KMS-11 (cell line): ENCODE measurements at regions not wholly inside any gene's neighbourhood (a gene's known extent, or its start where the extent isn't known, plus 50 kb on each side); places are given as distances from the start of the nearest gene placed in this dataset.
A peak's percentile ranks its signal among the peaks of the same experiment; 100 is the strongest.
"Not testable (repeated sequence)": the region's sequence is repeated elsewhere in the genome, so short reads cannot be mapped to it uniquely, and the experiment has no call there.

Experiments used
- H2AFZ ChIP-seq: fragments of 200-600 bp; sonication (generic); 2 replicates; pipeline ENCODE4 v1.6.1; 2016; ENCODE audit warnings: antibody characterized with exemption, mixed run types, low read depth
- H3K27ac ChIP-seq: fragments of 200-600 bp; sonication (generic); 2 replicates; pipeline ENCODE4 v1.6.1; 2016; ENCODE audit warnings: mild to moderate bottlenecking, mixed run types
- H3K27me3 ChIP-seq: fragments of 200-600 bp; sonication (generic); 2 replicates; pipeline ENCODE4 v1.6.1; 2017; ENCODE audit warnings: mild to moderate bottlenecking, low read depth, mixed run types, moderate library complexity; ENCODE audit not compliant: insufficient read depth
- H3K36me3 ChIP-seq: fragments of 200-600 bp; sonication (generic); 2 replicates; pipeline ENCODE4 v1.6.1; 2017; ENCODE audit warnings: mild to moderate bottlenecking, mixed run types; ENCODE audit not compliant: insufficient read depth
- H3K4me1 ChIP-seq: fragments of 200-600 bp; sonication (generic); 2 replicates; pipeline ENCODE4 v1.6.1; 2016; ENCODE audit warnings: mild to moderate bottlenecking, low read depth, mixed run types; ENCODE audit not compliant: poor library complexity, severe bottlenecking
- H3K4me2 ChIP-seq: fragments of 200-600 bp; sonication (generic); 2 replicates; pipeline ENCODE4 v1.7.0; 2016; ENCODE audit warnings: mild to moderate bottlenecking, mixed run types
- H3K4me3 ChIP-seq: fragments of 200-600 bp; sonication (generic); IDR thresholded peaks from 2 replicates; pipeline ENCODE4 v1.6.1; 2017; ENCODE audit warnings: low read depth, low read length, mixed read lengths; ENCODE audit not compliant: insufficient read depth
- H3K79me2 ChIP-seq: fragments of 200-600 bp; sonication (generic); 2 replicates; pipeline ENCODE4 v1.6.1; 2016; ENCODE audit warnings: low read depth, mixed run types; ENCODE audit not compliant: insufficient read depth
- H3K9ac ChIP-seq: fragments of 200-600 bp; sonication (generic); 2 replicates; pipeline ENCODE4 v1.6.1; 2016; ENCODE audit warnings: mild to moderate bottlenecking, mixed run types
- H4K20me1 ChIP-seq: fragments of 200-600 bp; sonication (generic); 2 replicates; pipeline ENCODE4 v1.6.1; 2016; ENCODE audit warnings: mild to moderate bottlenecking, mixed run types; ENCODE audit not compliant: insufficient read depth
- TF ChIP-seq, protein P1 (sequence below): fragments of 200-600 bp; sonication (generic); conservative IDR thresholded peaks from 2 replicates; pipeline ENCODE4 v1.6.1; 2017; ENCODE audit warnings: low read depth, mild to moderate bottlenecking, antibody characterized with exemption, low read length, moderate library complexity, mixed read lengths

- not testable (repeated sequence) for H3K9ac ChIP-seq, H3K27ac ChIP-seq, H3K4me3 ChIP-seq, H3K79me2 ChIP-seq, H3K4me1 ChIP-seq, H3K36me3 ChIP-seq, H3K27me3 ChIP-seq, H2AFZ ChIP-seq, H4K20me1 ChIP-seq, H3K4me2 ChIP-seq
Measured at GRCh38 chr1:144140243-144140642, 168.5 kb upstream of the FAM72C start.

GRCh38 chr1:144105006-144105405, 133.2 kb upstream of the FAM72C start:
- not testable (repeated sequence) for H3K79me2 ChIP-seq, H2AFZ ChIP-seq, H3K27me3 ChIP-seq, H3K4me2 ChIP-seq, H4K20me1 ChIP-seq, H3K27ac ChIP-seq, H3K4me1 ChIP-seq, H3K36me3 ChIP-seq, H3K9ac ChIP-seq, H3K4me3 ChIP-seq

DNA sequence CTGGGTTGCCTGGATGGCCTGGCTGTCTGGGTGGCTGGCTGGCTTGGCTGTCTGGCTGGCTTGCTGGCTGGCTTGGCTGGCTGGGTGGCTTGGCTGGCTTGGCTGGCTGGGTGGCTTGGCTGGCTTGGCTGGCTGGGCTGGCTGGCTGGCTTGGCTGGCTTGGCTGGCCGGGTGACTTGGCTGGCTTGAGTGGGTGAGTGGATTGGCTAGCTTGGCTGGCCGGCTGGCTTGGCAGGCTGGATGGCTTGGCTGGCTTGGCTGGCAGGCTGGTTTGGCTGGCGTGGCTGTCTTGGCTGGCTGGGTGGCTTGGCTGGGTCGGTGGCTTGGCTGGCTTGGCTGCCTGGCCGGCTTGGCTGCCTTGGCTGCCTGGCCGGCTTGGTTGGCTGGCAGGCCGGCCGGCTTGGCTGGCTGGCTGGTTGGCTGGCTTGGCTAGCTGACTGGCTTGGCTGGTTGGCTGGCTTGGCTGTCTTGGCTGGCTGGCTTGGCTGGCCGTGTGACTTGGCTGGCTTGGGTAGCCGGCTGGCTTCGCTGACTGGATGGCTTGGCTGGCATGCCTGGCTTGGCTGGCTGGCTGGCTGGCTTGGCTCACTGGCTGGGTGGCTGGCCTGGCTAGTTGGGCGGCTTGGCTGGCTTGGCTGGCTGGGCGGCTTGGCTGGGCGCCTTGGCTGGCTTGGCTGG, 132.4 kb upstream of the FAM72C start:
- not testable (repeated sequence) for H4K20me1 ChIP-seq, H3K79me2 ChIP-seq, H3K27me3 ChIP-seq, H3K27ac ChIP-seq, H3K4me2 ChIP-seq, H3K4me1 ChIP-seq, H3K36me3 ChIP-seq, H3K4me3 ChIP-seq, H2AFZ ChIP-seq, H3K9ac ChIP-seq

- not testable (repeated sequence) for H2AFZ ChIP-seq, H3K4me1 ChIP-seq, H3K36me3 ChIP-seq, H3K27ac ChIP-seq, H3K4me3 ChIP-seq, H3K4me2 ChIP-seq, H3K79me2 ChIP-seq, H4K20me1 ChIP-seq, H3K27me3 ChIP-seq, H3K9ac ChIP-seq
Measured at GRCh38 chr1:144103156-144103880, 131.5 kb upstream of the FAM72C start.

DNA sequence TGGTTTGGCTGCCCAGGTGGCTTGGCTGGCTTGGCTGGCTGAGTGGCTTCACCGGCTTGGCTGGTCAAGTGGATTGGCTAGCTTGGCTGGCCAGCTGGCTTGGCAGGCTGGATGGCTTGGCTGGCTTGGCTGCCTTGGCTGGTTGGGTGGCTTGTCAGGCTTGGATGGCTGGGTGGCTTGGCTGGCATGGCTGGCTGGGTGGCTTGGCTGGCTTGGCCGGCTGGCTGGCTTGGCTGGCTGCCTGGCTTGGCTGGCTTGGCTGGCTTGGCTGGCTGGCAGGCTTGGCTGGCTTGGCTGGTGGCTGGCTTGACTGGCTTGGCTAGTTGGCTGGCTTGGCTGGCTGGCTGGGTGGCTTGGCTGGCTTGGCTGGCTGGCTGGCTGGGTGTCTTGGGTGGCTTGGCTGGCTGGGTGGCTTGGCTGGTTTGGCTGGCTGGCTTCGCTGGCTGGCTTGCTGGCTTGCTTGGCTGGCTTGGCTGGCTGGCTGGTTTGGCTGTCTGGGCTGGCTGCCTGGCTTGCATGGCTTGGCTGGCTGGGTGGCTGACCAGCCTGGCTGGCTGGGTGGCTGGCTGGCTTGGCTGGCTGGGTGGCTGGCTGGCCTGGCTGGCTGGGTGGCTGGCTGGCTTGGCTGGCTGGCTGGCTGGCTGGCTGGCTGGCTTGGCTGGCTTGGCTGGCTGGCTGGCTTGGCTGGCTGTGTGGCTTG, 130.4 kb upstream of the FAM72C start:
- not testable (repeated sequence) for H3K27ac ChIP-seq, H3K4me1 ChIP-seq, H3K4me2 ChIP-seq, H3K79me2 ChIP-seq, H3K9ac ChIP-seq, H3K27me3 ChIP-seq, H4K20me1 ChIP-seq, H3K36me3 ChIP-seq, H3K4me3 ChIP-seq, H2AFZ ChIP-seq

GRCh38 chr1:144101397-144102045, 129.7 kb upstream of the FAM72C start:
- Histone ChIP-seq H3K4me3 (no peak overlapping the region), H4K20me1 (no peaks in the 10 kb centered on the region), H3K27ac (no peak overlapping the region), H3K4me2 (no peak overlapping the region), H3K9ac (no peak overlapping the region), H3K36me3 (no peaks in the 10 kb centered on the region), H3K79me2 (no peaks in the 10 kb centered on the region), H3K27me3 (no peaks in the 10 kb centered on the region; the same call in 1 of the 2 replicates), H2AFZ (no peak overlapping the region), H3K4me1 (no peaks in the 10 kb centered on the region)
- TF ChIP-seq, protein P1, sequence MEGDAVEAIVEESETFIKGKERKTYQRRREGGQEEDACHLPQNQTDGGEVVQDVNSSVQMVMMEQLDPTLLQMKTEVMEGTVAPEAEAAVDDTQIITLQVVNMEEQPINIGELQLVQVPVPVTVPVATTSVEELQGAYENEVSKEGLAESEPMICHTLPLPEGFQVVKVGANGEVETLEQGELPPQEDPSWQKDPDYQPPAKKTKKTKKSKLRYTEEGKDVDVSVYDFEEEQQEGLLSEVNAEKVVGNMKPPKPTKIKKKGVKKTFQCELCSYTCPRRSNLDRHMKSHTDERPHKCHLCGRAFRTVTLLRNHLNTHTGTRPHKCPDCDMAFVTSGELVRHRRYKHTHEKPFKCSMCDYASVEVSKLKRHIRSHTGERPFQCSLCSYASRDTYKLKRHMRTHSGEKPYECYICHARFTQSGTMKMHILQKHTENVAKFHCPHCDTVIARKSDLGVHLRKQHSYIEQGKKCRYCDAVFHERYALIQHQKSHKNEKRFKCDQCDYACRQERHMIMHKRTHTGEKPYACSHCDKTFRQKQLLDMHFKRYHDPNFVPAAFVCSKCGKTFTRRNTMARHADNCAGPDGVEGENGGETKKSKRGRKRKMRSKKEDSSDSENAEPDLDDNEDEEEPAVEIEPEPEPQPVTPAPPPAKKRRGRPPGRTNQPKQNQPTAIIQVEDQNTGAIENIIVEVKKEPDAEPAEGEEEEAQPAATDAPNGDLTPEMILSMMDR: no peak

DNA sequence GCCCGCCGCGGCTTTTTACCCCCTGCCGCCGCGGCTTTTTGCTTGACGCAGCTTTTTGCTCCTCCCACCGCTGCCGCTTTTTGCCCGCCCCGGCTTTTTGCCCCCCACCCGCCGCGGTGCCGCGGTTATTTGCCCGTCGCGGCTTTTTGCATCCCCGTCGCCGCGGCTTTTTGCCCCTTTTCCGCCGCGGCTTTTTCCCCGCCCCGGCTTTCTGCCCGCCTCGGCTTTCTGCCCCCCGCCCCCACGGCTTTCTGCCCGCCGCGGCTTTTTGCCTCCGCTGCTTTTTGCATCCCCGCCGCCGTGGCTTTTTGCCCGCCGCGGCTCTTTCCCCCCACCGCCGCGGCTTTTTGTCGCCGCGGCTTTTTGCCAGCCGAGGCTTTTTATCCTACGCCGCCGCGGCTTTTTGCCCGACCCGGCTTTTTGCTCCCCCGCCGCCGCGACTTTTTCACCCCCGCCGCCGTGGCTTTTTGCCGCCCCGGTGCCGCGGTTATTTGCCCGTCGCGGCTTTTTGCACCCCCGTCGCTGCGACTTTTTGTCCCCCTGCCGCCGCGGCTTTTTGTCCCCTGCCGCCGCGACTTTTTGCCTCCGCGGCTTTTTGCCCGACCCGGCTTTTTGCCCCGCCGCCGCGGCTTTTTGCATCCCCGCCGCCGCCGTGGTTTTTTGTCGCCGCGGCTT, 105.5 kb upstream of the FAM72C start:
- not testable (repeated sequence) for H3K4me2 ChIP-seq, H3K79me2 ChIP-seq

DNA sequence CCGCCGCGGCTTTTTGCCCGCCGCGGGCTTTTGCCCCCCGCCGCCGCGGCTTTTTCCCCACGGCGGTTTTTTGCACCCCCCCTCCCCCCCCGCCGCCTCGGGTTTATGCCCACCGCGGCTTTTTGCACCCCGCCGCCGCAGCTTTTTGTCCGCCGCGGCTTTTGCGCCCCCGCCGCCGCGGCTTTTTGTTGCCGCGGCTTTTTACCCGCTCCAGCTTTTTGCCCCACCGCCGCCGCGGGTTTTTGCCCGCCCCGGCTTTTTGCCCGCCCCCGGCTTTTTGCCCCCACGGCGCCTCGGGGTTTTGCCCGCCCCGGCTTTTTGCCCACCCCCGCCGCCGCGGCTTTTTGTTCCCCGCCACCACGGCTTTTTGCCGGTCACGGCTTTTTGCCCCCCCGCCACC, 104.9 kb upstream of the FAM72C start:
- H3K4me1 ChIP-seq, H3K36me3 ChIP-seq, H3K27ac ChIP-seq, H2AFZ ChIP-seq, H3K27me3 ChIP-seq, H3K79me2 ChIP-seq, H3K9ac ChIP-seq, H3K4me2 ChIP-seq, H3K4me3 ChIP-seq, H4K20me1 ChIP-seq: not testable (repeated sequence)

More for the DNA sequence above, 105.5 kb upstream of the FAM72C start:
- H3K27me3 ChIP-seq, H3K9ac ChIP-seq, H3K27ac ChIP-seq, H4K20me1 ChIP-seq, H3K4me1 ChIP-seq, H3K36me3 ChIP-seq, H3K4me3 ChIP-seq: not testable (repeated sequence)
- peak overlapping the region; percentile 30; the same call in 1 of the 2 replicates for H2AFZ ChIP-seq
